GM18907 (cell line): ENCODE measurements at regions not wholly inside any gene's neighbourhood (a gene's known extent, or its start where the extent isn't known, plus 50 kb on each side); places are given as distances from the start of the nearest gene placed in this dataset.

Experiments used
- ATAC-seq: cut with Tn5 transposase; IDR thresholded peaks from one replicate; pipeline ENCODE4 v1.9.1; 2021; ENCODE audit warnings: mild to moderate bottlenecking, moderate library complexity; ENCODE audit not compliant: unreplicated experiment

- ATAC-seq = no peak
Measured at GRCh38 chr3:190790185-190790584, 72.3 kb downstream of the GMNC start.

- ATAC-seq = no peak
Measured at GRCh38 chr3:190786898-190787297, 75.6 kb downstream of the GMNC start.

DNA sequence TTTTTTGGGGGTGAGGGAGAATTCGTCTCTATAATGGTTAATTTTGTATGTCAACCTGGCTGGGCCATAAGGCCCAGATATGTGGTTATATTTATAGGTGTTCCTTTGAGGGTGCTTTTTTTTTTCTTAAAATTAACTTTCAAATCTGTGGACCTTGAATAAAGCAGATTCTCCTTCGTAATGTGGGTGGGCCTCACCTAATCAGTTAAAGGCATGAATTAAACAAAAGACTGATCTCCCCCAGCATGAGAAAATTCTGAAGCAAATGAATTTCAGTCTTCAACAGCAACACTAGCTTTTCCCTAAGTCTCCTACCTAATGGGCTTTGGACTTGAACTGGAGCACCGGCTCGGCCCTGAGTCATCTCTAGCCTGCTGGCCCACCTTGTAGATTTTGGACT is 77.4 kb downstream of the GMNC start:
- ATAC-seq = no peak

- ATAC-seq = no peak
Measured at GRCh38 chr3:190780524-190780923, 82.0 kb downstream of the GMNC start.

GRCh38 chr3:190774633-190775032 is 87.9 kb downstream of the GMNC start:
- no peak for ATAC-seq

- no peak for ATAC-seq
Measured at GRCh38 chr3:190773948-190774347, 88.5 kb downstream of the GMNC start.

DNA sequence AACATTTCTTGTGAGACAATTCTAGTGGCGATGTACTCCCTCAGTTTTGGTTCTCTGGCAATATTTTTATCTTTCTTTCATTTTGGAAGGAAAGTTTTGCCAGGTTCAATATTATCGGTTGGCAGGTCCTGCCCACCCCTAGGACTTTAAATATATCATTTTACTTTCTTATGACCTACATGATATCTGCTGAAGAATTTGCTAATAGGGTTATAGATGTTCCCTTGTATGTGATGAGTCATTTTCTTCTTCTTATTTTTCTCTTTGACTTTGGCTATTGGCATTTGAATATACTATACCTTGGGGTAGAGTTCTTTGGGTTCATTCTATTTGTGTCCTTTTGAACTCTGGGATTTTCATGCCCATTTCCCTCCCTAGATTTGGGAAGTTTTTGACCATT is 89.7 kb downstream of the GMNC start:
- ATAC-seq = no peak

GRCh38 chr3:190768891-190769290 is 93.6 kb downstream of the GMNC start:
- ATAC-seq = no peak

DNA sequence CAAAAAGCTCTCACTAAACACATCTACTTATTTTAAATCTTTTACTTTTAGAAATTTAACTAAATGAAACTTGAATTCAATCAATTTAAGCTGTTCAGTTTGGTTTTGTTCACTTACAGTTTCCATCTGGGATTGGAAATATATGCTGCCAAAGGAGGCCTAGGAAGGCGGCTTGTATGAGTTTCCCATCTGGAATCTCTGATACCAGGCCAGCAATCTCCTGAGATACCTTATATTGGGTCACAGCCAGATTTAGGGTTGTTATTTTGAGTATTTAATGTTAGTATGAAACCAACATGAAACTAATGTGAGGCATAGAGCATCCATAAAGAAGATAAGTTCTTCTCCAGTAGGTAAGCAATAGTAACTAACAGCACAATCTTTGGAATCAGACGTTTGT is 94.6 kb downstream of the GMNC start:
- ATAC-seq = no peak

GRCh38 chr3:190764231-190765134 is 98.0 kb downstream of the GMNC start:
- ATAC-seq = no peak

- no peak for ATAC-seq
Measured at GRCh38 chr3:190762801-190763200, 99.7 kb downstream of the GMNC start.

- no peak for ATAC-seq
Measured at GRCh38 chr3:190747571-190747970, 114.9 kb downstream of the GMNC start.

DNA sequence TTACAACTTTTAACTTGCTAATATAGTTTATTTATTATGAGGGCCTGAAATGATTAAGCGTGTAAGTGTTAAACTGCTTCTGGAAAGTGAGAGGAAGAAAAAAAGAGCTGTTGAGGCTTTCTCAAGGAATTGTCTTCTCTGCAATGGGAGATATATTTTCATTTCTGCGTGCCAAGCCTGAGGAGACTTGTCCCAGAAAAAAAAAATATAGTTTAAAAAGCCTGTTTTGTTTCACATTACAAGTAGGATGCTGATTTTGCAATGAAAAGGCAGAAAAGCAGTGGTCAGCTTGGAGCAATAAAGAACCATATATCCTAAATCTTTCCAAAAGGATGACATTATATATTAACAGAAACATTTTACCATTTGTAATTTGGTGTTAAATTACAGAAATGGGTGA is 115.5 kb downstream of the GMNC start:
- no peak for ATAC-seq

GRCh38 chr3:190746531-190746930 is 116.0 kb downstream of the GMNC start:
- no peak for ATAC-seq

DNA sequence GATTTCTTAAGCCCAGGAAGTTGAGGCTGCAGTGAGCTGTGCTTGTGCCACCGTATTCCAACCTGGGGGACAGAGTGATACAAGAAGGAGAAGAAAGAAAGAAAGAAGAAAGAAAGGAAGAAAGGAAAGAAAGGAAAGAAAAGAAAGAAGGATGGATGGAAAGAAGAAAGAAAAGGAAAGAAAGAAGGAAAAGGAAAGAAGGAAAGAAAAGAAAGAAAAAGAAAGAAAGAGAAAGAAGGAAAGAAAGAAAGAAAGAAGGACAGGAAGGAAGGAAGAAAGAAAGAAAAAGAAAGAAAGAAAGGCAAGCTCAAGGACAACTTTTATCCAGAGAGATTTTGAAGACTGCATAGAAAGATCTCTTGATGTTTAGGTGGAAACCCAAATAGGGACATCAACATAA is 120.7 kb downstream of the GMNC start:
- ATAC-seq = no peak

DNA sequence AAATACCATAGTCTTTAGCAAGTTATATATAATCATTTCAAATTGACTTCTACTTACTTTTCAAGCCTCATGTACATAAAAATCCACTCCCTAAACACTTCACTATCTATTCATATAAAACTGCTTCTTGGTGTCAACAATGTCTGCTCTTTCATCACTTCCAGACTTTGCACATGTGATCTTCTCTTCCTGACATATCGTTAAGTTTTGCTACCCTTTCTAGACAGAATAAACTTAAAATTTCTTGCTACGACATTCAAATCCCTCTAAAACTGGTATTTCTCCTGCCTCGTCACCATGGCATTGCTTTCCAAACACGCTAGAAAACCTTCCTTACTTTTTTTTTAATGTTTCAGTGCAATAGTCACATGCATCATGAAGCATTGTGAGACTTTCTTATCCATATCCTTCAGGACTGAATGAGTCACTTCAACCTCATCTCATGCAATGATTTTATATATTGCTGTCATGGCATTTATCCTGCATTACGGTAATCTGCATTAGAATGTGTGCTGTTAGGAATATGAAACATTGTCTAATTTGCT is 122.8 kb downstream of the GMNC start:
- ATAC-seq = no peak

DNA sequence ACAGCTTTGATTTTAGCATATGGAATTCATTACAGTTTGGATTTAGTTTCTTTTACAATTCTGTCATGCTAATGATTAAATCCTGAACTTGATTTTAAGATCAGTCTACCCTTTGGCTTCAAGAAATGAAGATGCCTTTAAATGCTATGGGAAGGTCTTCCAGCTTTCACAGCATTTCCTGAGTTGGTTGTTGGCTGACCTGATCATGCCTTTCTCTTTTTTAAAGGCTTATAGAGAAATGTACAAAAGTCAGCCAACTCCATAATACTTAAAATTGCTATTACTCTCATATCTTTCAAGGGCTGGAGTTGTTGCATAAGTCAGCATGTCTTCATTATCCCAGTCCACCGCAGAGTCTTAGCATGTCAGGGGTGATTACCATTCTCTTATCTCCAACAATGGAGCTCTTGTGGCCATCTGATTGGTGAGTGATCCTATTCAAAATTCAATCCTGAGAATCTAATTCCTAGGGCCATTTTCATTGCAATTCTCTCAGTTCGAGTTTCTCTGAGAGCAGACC is 123.8 kb downstream of the GMNC start:
- no peak for ATAC-seq

GRCh38 chr3:190737446-190737845 is 125.0 kb downstream of the GMNC start:
- ATAC-seq = no peak

DNA sequence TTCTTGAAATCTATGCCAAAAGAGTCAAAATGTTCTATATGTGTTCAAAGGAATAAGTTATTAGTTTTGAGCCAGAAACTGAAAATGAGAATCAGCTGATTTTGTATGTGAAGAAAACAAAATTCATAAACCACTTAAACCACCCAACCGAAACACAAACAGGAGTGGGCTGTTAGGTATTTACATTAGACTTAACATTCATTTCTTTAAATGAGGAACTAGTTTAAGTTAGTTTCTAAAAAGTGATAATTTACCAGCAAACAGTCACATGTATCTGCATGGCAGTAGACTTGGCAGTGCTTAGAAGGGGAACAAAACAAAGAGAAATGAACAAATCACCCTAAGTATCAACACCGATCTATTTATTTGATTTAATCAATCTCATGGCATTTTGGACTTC is 128.0 kb downstream of the GMNC start:
- no peak for ATAC-seq

DNA sequence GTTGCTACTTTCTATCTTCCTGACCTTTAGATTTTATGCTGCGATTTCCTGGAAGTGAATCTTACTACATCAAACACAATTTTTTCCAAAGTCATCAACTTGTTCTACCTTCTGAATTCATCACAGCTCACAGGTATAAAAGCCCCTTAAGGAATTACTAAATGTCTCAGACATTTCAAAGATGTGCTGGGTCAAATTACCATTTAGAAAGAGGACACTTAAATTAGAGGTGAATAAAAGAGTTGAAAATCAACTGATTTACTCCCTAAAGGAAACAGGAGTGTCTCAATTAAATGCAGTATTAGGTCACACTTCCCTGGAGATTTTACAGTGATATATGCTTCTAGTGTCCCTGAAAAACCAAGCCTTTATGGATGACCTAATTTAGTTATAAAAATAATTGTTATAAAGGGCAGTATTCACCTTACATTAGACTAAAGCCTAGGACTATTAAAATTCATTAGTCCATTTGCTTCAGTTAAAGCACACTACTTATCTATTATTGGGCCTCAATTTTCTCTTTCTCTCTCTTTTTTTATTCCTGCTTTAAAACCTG is 128.8 kb downstream of the GMNC start:
- no peak for ATAC-seq

DNA sequence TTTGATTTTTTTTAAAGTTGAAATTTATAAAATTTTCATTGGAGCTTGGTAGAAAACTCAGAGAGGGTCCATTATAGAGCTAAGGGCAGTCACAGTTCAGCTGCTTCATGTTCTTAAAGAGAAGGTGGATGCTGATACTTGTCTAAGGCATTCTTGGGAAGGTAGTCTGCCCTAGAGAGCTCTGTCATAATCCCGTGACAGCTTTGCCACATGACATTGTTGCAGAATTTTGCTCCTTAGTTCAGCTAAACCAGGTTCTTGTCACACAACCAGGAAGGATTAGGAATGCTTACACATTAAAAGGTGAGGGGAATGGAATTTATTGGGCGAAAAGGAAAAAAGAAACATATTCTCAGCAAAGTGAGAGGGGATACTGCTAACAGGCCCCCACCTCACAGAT is 130.9 kb downstream of the GMNC start:
- no peak for ATAC-seq

- no peak for ATAC-seq
Measured at GRCh38 chr3:190728574-190729246, 133.8 kb downstream of the GMNC start.
